Endothelial cell of umbilical vein (primary cell): ENCODE measurements at regions not wholly inside any gene's neighbourhood (a gene's known extent, or its start where the extent isn't known, plus 50 kb on each side); places are given as distances from the start of the nearest gene placed in this dataset.

ENCODE experiments used
- BruUV-seq: library from RNA; stranded (reverse); fragments of 400-500 nt; replicated peaks from 2 replicates; lab custom pipeline; 2021; lab: Mats Ljungman, UMichigan
- CTCF ChIA-PET: fragments of 300-600, 350-600 bp; sonication (Branson Sonifier 250); formaldehyde crosslinking; loops from one replicate; lab custom pipeline; 2021; ENCODE audit warnings: antibody characterized with exemption, inconsistent platforms; lab: Charles Lee
- POLR2A ChIA-PET: fragments of 300-600, 350-600 bp; sonication (Branson Sonifier 250); formaldehyde crosslinking; loops from one replicate; lab custom pipeline; 2021; ENCODE audit warnings: antibody characterized with exemption, inconsistent platforms; lab: Charles Lee
- DNase-seq: peaks from one replicate; pipeline ENCODE4 v3.0.0-alpha.2; 2011; ENCODE audit warnings: low read depth, low spot score
- FAIRE-seq: peaks from 2 replicates; lab custom pipeline; 2011; peaks lifted over from hg19 to GRCh38; lab: Jason Lieb, UNC
- H2AFZ ChIP-seq: 2 replicates; pipeline ENCODE4 v1.6.0; 2012; ENCODE audit warnings: low read depth, low read length, control low read depth, inconsistent platforms
- H3K27ac ChIP-seq: 2 replicates; pipeline ENCODE4 v1.5.1; 2011; ENCODE audit warnings: low read depth, mild to moderate bottlenecking, control low read depth, low read length, moderate library complexity; ENCODE audit not compliant: insufficient read depth
- H3K27me3 ChIP-seq, 2 experiments: 2 replicates each; pipeline versions ENCODE4 v1.6.0 to v1.6.1; 2011; ENCODE audit warnings: low read length in 2 of 2, mixed read lengths in 1 of 2; ENCODE audit not compliant: control insufficient read depth in 2 of 2, insufficient read depth in 2 of 2
- H3K36me3 ChIP-seq, 2 experiments: 2 replicates in 1 of 2; 3 replicates in 1 of 2; pipeline ENCODE4 v1.5.1; 2011; ENCODE audit warnings: low read length in 2 of 2, mild to moderate bottlenecking in 1 of 2, moderate library complexity in 1 of 2; ENCODE audit not compliant: control insufficient read depth in 2 of 2, insufficient read depth in 2 of 2; ENCODE audit errors: extremely low read depth in 1 of 2
- H3K4me1 ChIP-seq: 3 replicates; pipeline ENCODE4 v1.5.1; 2011; ENCODE audit warnings: mild to moderate bottlenecking, low read length; ENCODE audit not compliant: control insufficient read depth, insufficient read depth; ENCODE audit errors: extremely low read depth
- H3K4me2 ChIP-seq: 2 replicates; pipeline ENCODE4 v1.6.1; 2011; ENCODE audit warnings: low read length, control low read depth, mixed read lengths; ENCODE audit not compliant: insufficient read depth
- H3K4me3 ChIP-seq, 3 experiments: fragments of 200-600 bp in 1 of 3; sonication (generic), shearing (Covaris generic) in 1 of 3; replicated peaks in 1 of 3; 2 replicates each; pipeline ENCODE4 v1.5.1; 2011 to 2016; ENCODE audit warnings: control low read depth in 3 of 3, low read length in 3 of 3, mild to moderate bottlenecking in 2 of 3, inconsistent platforms in 1 of 3, low read depth in 1 of 3, moderate library complexity in 1 of 3; ENCODE audit not compliant: insufficient read depth in 1 of 3
- H3K79me2 ChIP-seq: 2 replicates; pipeline ENCODE4 v1.6.0; 2012; ENCODE audit warnings: low read length, inconsistent platforms; ENCODE audit not compliant: control insufficient read depth, insufficient read depth
- H3K9ac ChIP-seq: replicated peaks from 2 replicates; pipeline ENCODE3; 2011; ENCODE audit warnings: low read length, control low read depth; ENCODE audit not compliant: insufficient read depth; ENCODE audit errors: extremely low read depth
- H3K9me1 ChIP-seq: replicated peaks from 3 replicates; pipeline ENCODE4 v1.6.0; 2011; ENCODE audit warnings: mild to moderate bottlenecking, low read length; ENCODE audit not compliant: control insufficient read depth, insufficient read depth; ENCODE audit errors: extremely low read depth
- H3K9me3 ChIP-seq: replicated peaks from 2 replicates; pipeline ENCODE4 v1.5.1; 2012; ENCODE audit warnings: low read length, inconsistent platforms; ENCODE audit not compliant: control insufficient read depth, insufficient read depth
- H4K20me1 ChIP-seq: replicated peaks from 2 replicates; pipeline ENCODE3; 2011; ENCODE audit warnings: mild to moderate bottlenecking, low read length; ENCODE audit not compliant: control insufficient read depth, insufficient read depth; ENCODE audit errors: extremely low read depth
- CTCF ChIP-seq, 2 donors: IDR thresholded peaks; 1 replicate in 1 of 2; 2 replicates in 1 of 2; pipeline ENCODE4 v1.5.1; 2011; ENCODE audit warnings: low read length in 2 of 2, mild to moderate bottlenecking in 2 of 2, moderate library complexity in 2 of 2, control low read depth in 1 of 2, inconsistent platforms in 1 of 2, low read depth in 1 of 2; ENCODE audit not compliant: insufficient read depth in 1 of 2; ENCODE audit errors: extremely low read depth in 1 of 2
- EZH2 ChIP-seq: IDR thresholded peaks from 2 replicates; pipeline ENCODE4 v1.6.1; 2012; ENCODE audit warnings: borderline replicate concordance, low read depth, mild to moderate bottlenecking, moderate library complexity, low read length, inconsistent platforms; ENCODE audit not compliant: severe bottlenecking
- GATA2 ChIP-seq: IDR thresholded peaks from 2 replicates; pipeline ENCODE4 v1.7.0; 2011; ENCODE audit warnings: low read depth, mild to moderate bottlenecking, moderate library complexity, mixed read lengths, low read length; ENCODE audit not compliant: insufficient read length, insufficient read depth
- JUN ChIP-seq: IDR thresholded peaks from 2 replicates; pipeline ENCODE4 v1.6.1; 2011; ENCODE audit warnings: borderline replicate concordance, low read depth; ENCODE audit not compliant: insufficient read length, insufficient read depth
- MYC ChIP-seq: IDR thresholded peaks from one replicate; pipeline ENCODE4 v1.6.1; 2011; ENCODE audit warnings: mild to moderate bottlenecking, low read depth, low read length
- POLR2A ChIP-seq: IDR thresholded peaks from 2 replicates; pipeline ENCODE4 v1.6.1; 2012; ENCODE audit warnings: low read depth, mild to moderate bottlenecking, control low read depth, low read length
- POLR2AphosphoS5 ChIP-seq: IDR thresholded peaks from 2 replicates; pipeline ENCODE4 v1.6.1; 2012; ENCODE audit warnings: low read depth, mild to moderate bottlenecking, control low read depth, low read length, moderate library complexity; ENCODE audit not compliant: insufficient read depth
- dilution Hi-C: fragments of 300-500 bp; cut with MboI; formaldehyde crosslinking; loops from one replicate; pipeline ENCODE4 v1.15.0; 2019; ENCODE audit warnings: low sequenced_read_pairs; ENCODE audit not compliant: extremely low pct_ligation_motif_present
- intact Hi-C: fragments of 100-400 bp; cut with micrococcal nuclease; formaldehyde crosslinking; loops from one replicate; pipeline ENCODE4 v1.10.0; 2022
- TF ChIP-seq, protein P1 (sequence below): IDR thresholded peaks from 2 replicates; pipeline ENCODE4 v1.6.1; 2011; ENCODE audit not compliant: insufficient read depth, insufficient read length

- Histone ChIP-seq H3K4me3 (no peak overlapping the region), H4K20me1 (no peaks in the 10 kb centered on the region), H3K4me1 (peaks cover 3% of the 10 kb centered on the region), H3K79me2 (no peaks in the 10 kb centered on the region), H3K36me3 (no peaks in the 10 kb centered on the region), H3K9ac (no peak overlapping the region), H2AFZ (no peak overlapping the region), H3K27ac (no peak overlapping the region), H3K9me3 (no peaks in the 10 kb centered on the region), H3K4me2 (no peak overlapping the region), H3K9me1 (no peaks in the 10 kb centered on the region), H3K27me3 (peaks cover 7 to 18% of the 10 kb centered on the region in 2 experiments)
- intact Hi-C loops (loop anchor here (1.0 to 5.0 kb wide), 2 partner anchors 91 to 192 kb away; no protein-coding TSS in a partner anchor), dilution Hi-C loops (no loop called here)
- FAIRE-seq, result no peak
- TF ChIP-seq, protein P1, sequence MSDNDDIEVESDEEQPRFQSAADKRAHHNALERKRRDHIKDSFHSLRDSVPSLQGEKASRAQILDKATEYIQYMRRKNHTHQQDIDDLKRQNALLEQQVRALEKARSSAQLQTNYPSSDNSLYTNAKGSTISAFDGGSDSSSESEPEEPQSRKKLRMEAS, result no peak
- TF ChIP-seq MYC (no peak), JUN (no peak), EZH2 (no peak), POLR2AphosphoS5 (no peak), POLR2A (no peak)
- no peak for DNase-seq
- no TSS peak for BruUV-seq
- ChIA-PET CTCF (interaction anchor here (0.6 to 3.7 kb wide), 12 partner anchors 10 to 388 kb away, joined by 3 to 28 read pairs (median 4); no protein-coding TSS in a partner anchor), POLR2A (interaction anchor here (1.0 kb wide), 1 partner anchor 385 kb away, joined by 3 read pairs; no protein-coding TSS in a partner anchor)
Measured at GRCh38 chr13:44051405-44051804, 171.7 kb downstream of the LACC1 start.

DNA sequence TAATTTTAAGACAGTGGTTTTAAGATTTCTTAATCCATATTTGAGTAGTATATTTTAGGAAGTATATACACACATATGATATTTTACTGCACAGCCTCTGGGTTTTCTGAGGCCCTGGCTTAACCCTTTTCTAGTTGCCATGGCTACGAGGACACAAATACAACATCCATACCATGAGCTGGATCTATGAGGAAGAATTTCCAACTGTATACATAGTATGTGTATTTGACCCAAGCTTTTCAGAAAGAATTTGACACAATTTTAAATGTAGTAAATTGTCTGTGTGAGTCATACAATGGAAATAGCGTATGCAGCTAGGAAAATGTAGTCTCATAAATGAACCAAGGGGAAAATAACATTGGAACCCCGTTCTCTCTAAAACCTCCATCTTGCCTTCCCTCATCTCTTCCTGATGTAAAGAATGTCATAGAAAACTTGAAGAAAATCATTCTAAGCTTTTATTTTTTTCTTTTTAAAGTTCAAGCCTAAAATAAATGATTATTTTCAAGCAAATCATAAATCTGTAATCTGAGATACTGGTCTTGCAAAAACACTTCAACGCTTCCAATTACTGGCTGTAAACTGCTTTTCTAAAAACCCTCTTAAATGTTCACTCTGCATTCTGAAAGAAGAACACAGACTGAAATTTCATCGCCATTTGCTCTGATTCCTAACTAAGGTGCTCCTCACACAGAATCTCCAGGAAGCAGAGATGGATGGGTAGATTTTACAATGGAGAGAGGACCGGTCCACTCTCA is 172.4 kb downstream of the LACC1 start:
- FAIRE-seq (no peak), DNase-seq (no peak)
- Histone ChIP-seq H3K27me3 (peaks cover 7 to 16% of the 10 kb centered on the region in 2 experiments), H3K9ac (no peak overlapping the region), H2AFZ (no peak overlapping the region), H3K4me1 (peaks cover 3% of the 10 kb centered on the region), H3K4me2 (no peak overlapping the region), H3K9me1 (no peaks in the 10 kb centered on the region), H3K27ac (no peak overlapping the region), H3K9me3 (no peaks in the 10 kb centered on the region), H3K79me2 (no peaks in the 10 kb centered on the region), H4K20me1 (no peaks in the 10 kb centered on the region), H3K4me3 (no peak overlapping the region), H3K36me3 (no peaks in the 10 kb centered on the region)
- BruUV-seq, result no TSS peak
- TF ChIP-seq JUN, result no peak
- no peak for TF ChIP-seq POLR2AphosphoS5
- TF ChIP-seq GATA2, result no peak
- no peak for TF ChIP-seq EZH2
- TF ChIP-seq CTCF (IDR thresholded peaks at IDR 0.05; ENCODE audit: extremely low read depth in 1 of 2, insufficient read depth in 1 of 2, low read depth in 1 of 2, low read length in 2 of 2), result no peak
- TF ChIP-seq, protein P1, result no peak
- ChIA-PET CTCF (interaction anchor here (0.6 to 3.7 kb wide), 11 partner anchors 10 to 387 kb away, joined by 3 to 28 read pairs (median 4); no protein-coding TSS in a partner anchor), POLR2A (interaction anchor here (1.0 kb wide), 1 partner anchor 385 kb away, joined by 3 read pairs; no protein-coding TSS in a partner anchor)
- intact Hi-C loops (loop anchor here (1.0 to 5.0 kb wide), 2 partner anchors 90 to 191 kb away; no protein-coding TSS in a partner anchor), dilution Hi-C loops (no loop called here)
